Pancreas (tissue), 10 donors: ENCODE measurements at regions not wholly inside any gene's neighbourhood (a gene's known extent, or its start where the extent isn't known, plus 50 kb on each side); places are given as distances from the start of the nearest gene placed in this dataset.

ENCODE experiments used
- ATAC-seq, 4 donors: fragments of 200-7000 bp; cut with Tn5 transposase; one replicate each; pipeline versions ENCODE4 v1.8.0 to v1.9.1; 2020; ENCODE audit warnings: mild to moderate bottlenecking in 4 of 4, moderate library complexity in 4 of 4
- DNase-seq, 6 donors: peaks; one replicate each; pipeline ENCODE4 v3.0.0-alpha.2; 2020
- FAIRE-seq: peaks from 2 replicates; lab custom pipeline; 2012; peaks lifted over from hg19 to GRCh38; lab: Jason Lieb, UNC
- H3K27ac ChIP-seq, 4 donors: fragments of 200-600 bp; sonication (generic); 1 replicate in 3 of 4; 2 replicates in 1 of 4; pipeline versions ENCODE4 v1.5.0 to v1.8.0; 2020
- H3K27me3 ChIP-seq, 4 donors: fragments of 200-600 bp; one replicate each; pipeline ENCODE4 v1.8.0; 2021
- H3K36me3 ChIP-seq, 3 donors: fragments of 200-600 bp; sonication (generic) in 1 of 3; one replicate each; pipeline versions ENCODE4 v1.5.0 to v1.8.0; 2020 to 2021
- H3K4me1 ChIP-seq, 3 donors: fragments of 200-600 bp; one replicate each; pipeline ENCODE4 v1.8.0; 2021
- H3K4me3 ChIP-seq, 4 donors: fragments of 200-600 bp; sonication (generic) in 2 of 4; one replicate each; pipeline versions ENCODE4 v1.5.0 to v1.8.0; 2020 to 2021
- H3K9me3 ChIP-seq, 4 donors: fragments of 200-600 bp; one replicate each; pipeline ENCODE4 v1.8.0; 2021
- WGBS, 2 donors: extraction: QIAGEN DNeasy Blood & Tissue Kit; methylation state at CpG; one replicate each; pipeline ENCODE4 v1.1.7; 2013; 5-methylcytosine and 5-hydroxymethylcytosine counted together
- intact Hi-C, 3 donors: fragments of 100-400 bp; cut with DNase I; formaldehyde crosslinking; loops; one replicate each; pipeline versions ENCODE4 v1.11.1 to v1.14.2; 2022
- TF ChIP-seq, protein P1 (sequence below), 4 donors: fragments of 200-600 bp; sonication (generic) in 3 of 4; IDR thresholded peaks; one replicate each; pipeline versions ENCODE4 v1.5.0 to v1.8.0; 2021; ENCODE audit warnings: antibody characterized with exemption in 4 of 4
- donor health status: healthy with polysubstance abuse.
- donor health status: DM: no; HTN: no; CAD: no; lungs with moderate emphysema.
- donor health status: DM: no; HTN: no; CAD: no.
- donor health status: control.
- donor health status: control.
- donor health status: Bipolar disorder and iron deficiency.
- donor health status: DM: yes; HTN: yes; CAD: no.
- donor health status: DM: no; HTN: no; CAD: no.
- donor health status: DM: no; HTN: no; CAD: no.
- donor health status: DM: yes; HTN: yes; CAD: no.

GRCh38 chr7:114138587-114138986 lies 219.8 kb upstream of the PPP1R3A start:
- intact Hi-C loops = no loop called here
- 96 to 97% methylated on average over 5 of the region's 5 CpGs for WGBS, 2 donors
- no peaks in the 10 kb centered on the region for H3K27me3 ChIP-seq
- no peaks in the 10 kb centered on the region for H3K9me3 ChIP-seq
- no peaks in the 10 kb centered on the region for H3K36me3 ChIP-seq
- no peak overlapping the region for H3K4me3 ChIP-seq
- ATAC-seq (no peak), FAIRE-seq (no peak), DNase-seq (no peak)
- TF ChIP-seq, protein P1, sequence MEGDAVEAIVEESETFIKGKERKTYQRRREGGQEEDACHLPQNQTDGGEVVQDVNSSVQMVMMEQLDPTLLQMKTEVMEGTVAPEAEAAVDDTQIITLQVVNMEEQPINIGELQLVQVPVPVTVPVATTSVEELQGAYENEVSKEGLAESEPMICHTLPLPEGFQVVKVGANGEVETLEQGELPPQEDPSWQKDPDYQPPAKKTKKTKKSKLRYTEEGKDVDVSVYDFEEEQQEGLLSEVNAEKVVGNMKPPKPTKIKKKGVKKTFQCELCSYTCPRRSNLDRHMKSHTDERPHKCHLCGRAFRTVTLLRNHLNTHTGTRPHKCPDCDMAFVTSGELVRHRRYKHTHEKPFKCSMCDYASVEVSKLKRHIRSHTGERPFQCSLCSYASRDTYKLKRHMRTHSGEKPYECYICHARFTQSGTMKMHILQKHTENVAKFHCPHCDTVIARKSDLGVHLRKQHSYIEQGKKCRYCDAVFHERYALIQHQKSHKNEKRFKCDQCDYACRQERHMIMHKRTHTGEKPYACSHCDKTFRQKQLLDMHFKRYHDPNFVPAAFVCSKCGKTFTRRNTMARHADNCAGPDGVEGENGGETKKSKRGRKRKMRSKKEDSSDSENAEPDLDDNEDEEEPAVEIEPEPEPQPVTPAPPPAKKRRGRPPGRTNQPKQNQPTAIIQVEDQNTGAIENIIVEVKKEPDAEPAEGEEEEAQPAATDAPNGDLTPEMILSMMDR (IDR thresholded peaks at IDR 0.05) = no peak
- no peaks in the 10 kb centered on the region for H3K4me1 ChIP-seq
- no peak overlapping the region for H3K27ac ChIP-seq

DNA sequence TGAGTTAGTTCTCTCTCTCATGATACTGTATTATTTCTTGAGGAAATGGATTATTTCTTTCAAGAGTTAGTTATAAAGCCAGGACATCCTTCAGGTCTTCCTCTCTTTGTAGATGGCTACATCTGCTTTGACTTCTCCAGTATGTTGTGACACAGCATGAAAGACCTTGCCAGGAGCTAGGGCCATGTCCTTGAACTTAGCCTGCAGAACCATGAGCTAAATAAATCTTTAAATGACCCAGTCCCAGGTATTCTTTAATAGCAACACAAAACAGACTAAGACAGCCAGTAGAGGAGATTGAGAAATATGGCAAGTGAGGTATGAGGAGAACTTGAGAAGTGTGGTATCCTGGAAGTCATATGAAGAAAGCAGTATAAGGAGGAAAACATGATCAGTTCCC lies 214.9 kb upstream of the PPP1R3A start:
- Histone ChIP-seq H3K27me3 (no peaks in the 10 kb centered on the region), H3K9me3 (no peaks in the 10 kb centered on the region), H3K4me3 (no peak overlapping the region), H3K36me3 (no peaks in the 10 kb centered on the region), H3K4me1 (no peaks in the 10 kb centered on the region), H3K27ac (no peak overlapping the region)
- TF ChIP-seq, protein P1 (IDR thresholded peaks at IDR 0.05) = no peak
- FAIRE-seq (no peak), DNase-seq (no peak), ATAC-seq (no peak)
- intact Hi-C loops = no loop called here

DNA sequence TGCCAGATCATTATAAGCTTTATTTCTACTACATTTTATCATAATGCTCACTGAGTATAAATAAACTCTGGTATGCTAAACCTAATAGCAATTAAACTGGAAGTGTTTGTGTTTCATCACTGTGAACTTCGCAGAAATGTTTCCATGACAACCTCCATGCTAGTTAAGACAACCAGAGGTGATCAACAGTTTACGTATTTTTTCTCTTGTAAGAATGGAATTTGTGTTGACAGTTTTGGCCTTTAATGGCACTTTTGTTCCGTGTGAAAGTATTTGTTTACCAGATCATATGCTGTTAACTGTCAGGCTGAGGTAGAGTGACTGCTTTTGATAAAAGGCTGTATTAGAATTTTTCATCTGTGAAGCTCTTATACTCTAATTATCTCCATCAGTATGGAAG lies 212.1 kb upstream of the PPP1R3A start:
- Histone ChIP-seq H3K27ac (no peak overlapping the region), H3K4me1 (peaks cover 0 to 3% (median 0%) of the 10 kb centered on the region in 3 donors), H3K36me3 (no peaks in the 10 kb centered on the region), H3K9me3 (no peaks in the 10 kb centered on the region), H3K4me3 (no peak overlapping the region), H3K27me3 (no peaks in the 10 kb centered on the region)
- DNase-seq (no peak), ATAC-seq (peak in 1 of 4 donors; percentile 21), FAIRE-seq (no peak)
- intact Hi-C loops = no loop called here
- TF ChIP-seq, protein P1 (IDR thresholded peaks at IDR 0.05) = no peak
- 21 to 22% methylated on average over 3 of the region's 3 CpGs for WGBS, 2 donors

DNA sequence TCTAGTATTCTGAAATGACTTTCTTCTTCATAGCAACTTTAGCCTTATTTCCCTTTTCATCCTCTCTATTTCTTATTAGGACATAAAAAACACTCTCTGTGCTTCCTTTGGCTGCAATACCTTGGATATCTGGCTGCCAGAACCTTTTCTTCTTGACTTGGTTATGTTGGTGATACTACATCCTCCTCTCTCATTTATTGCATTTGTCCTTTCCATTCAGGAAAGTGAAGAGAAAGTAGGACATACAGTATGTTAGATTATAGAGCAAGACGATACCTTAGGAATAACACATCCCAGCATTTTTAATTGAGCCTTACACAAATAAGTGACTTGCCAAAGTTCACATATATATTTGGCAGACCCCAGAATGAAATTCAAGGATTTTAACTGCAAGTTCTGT lies 210.1 kb upstream of the PPP1R3A start:
- Histone ChIP-seq H3K9me3 (no peaks in the 10 kb centered on the region), H3K27me3 (no peaks in the 10 kb centered on the region), H3K27ac (no peak overlapping the region), H3K4me1 (peaks cover 0 to 3% (median 0%) of the 10 kb centered on the region in 3 donors), H3K4me3 (no peak overlapping the region), H3K36me3 (no peaks in the 10 kb centered on the region)
- TF ChIP-seq, protein P1 (IDR thresholded peaks at IDR 0.05) = no peak
- intact Hi-C loops = no loop called here
- ATAC-seq (no peak), FAIRE-seq (no peak), DNase-seq (no peak)
- 91 to 97% methylated on average over 1 of the region's 1 CpG for WGBS, 2 donors

GRCh38 chr7:114126095-114126494 lies 207.3 kb upstream of the PPP1R3A start:
- no peak overlapping the region for H3K4me3 ChIP-seq
- intact Hi-C loops = no loop called here
- no peak for FAIRE-seq

More at GRCh38 chr7:114126095-114126494, 207.3 kb upstream of the PPP1R3A start:
- Histone ChIP-seq H3K4me1 (peaks cover 0 to 3% (median 0%) of the 10 kb centered on the region in 3 donors), H3K27me3 (no peaks in the 10 kb centered on the region), H3K36me3 (no peaks in the 10 kb centered on the region), H3K27ac (no peak overlapping the region), H3K9me3 (no peaks in the 10 kb centered on the region)
- ATAC-seq (no peak), DNase-seq (no peak)
- TF ChIP-seq, protein P1 (IDR thresholded peaks at IDR 0.05) = no peak
